ENCODE measurements at regions not wholly inside any gene's neighbourhood (a gene's known extent, or its start where the extent isn't known, plus 50 kb on each side); places are given as distances from the start of the nearest gene placed in this dataset.
"Not testable (repeated sequence)": the region's sequence is repeated elsewhere in the genome, so short reads cannot be mapped to it uniquely, and the experiment has no call there.

- H4K8ac ChIP-seq (ENCODE audit: low read depth, low read length); H2BK15ac ChIP-seq (ENCODE audit: low read length); H3K79me1 ChIP-seq (ENCODE audit: low read depth, low read length); H3K27ac ChIP-seq (replicated peaks; ENCODE audit: low read length); H3K9ac ChIP-seq (ENCODE audit: low read depth, low read length, poor library complexity); H3K27me3 ChIP-seq (ENCODE audit: control insufficient read depth in 3 of 3, insufficient read depth in 3 of 3, low read depth in 1 of 3, low read length in 3 of 3); H3K14ac ChIP-seq (ENCODE audit: low read length); H3K18ac ChIP-seq (ENCODE audit: low read length); H3K4ac ChIP-seq (ENCODE audit: low read length); H2AFZ ChIP-seq (ENCODE audit: low read length); H3K4me2 ChIP-seq (ENCODE audit: insufficient read depth, low read length, poor library complexity, severe bottlenecking); H2BK120ac ChIP-seq (ENCODE audit: low read depth, low read length); H2BK5ac ChIP-seq (ENCODE audit: low read length); H3K4me3 ChIP-seq (ENCODE audit: low read length in 2 of 2); DNase-seq (ENCODE audit: low spot score); H3K23ac ChIP-seq (ENCODE audit: low read depth, low read length, poor library complexity); H3K9me3 ChIP-seq (replicated peaks in 1 of 2; ENCODE audit: control insufficient read depth in 2 of 2, insufficient read depth in 1 of 2, low read depth in 1 of 2, low read length in 2 of 2); H2AK5ac ChIP-seq (ENCODE audit: low read depth, low read length); H4K91ac ChIP-seq (ENCODE audit: low read depth, low read length, poor library complexity); H3K4me1 ChIP-seq (ENCODE audit: control insufficient read depth in 2 of 2, insufficient read depth in 1 of 2, low read depth in 1 of 2, low read length in 2 of 2); H2BK12ac ChIP-seq (ENCODE audit: low read length); H3K36me3 ChIP-seq (replicated peaks in 1 of 2; ENCODE audit: control insufficient read depth in 2 of 2, insufficient read depth in 2 of 2, low read length in 2 of 2): not testable (repeated sequence)
- WGBS, 2 donors (ENCODE audit: extremely low coverage in 2 of 2, insufficient read length in 2 of 2, insufficient replicate concordance in 1 of 2), result no CpG with 5 or more reads among the region's 5 CpGs
Measured at GRCh38 chr5:173684535-173684934, 68.1 kb upstream of the BOD1 start.

GRCh38 chr5:173686950-173687349 lies 70.5 kb upstream of the BOD1 start:
- Histone ChIP-seq H3K4me3 (ENCODE audit: low read length in 2 of 2) (no peak overlapping the region), H3K14ac (ENCODE audit: low read length) (no peak overlapping the region), H3K4ac (ENCODE audit: low read length) (no peak overlapping the region), H2AK5ac (ENCODE audit: low read depth, low read length) (no peak overlapping the region), H3K27me3 (ENCODE audit: control insufficient read depth in 3 of 3, insufficient read depth in 3 of 3, low read depth in 1 of 3, low read length in 3 of 3) (no peaks in the 10 kb centered on the region), H2BK5ac (ENCODE audit: low read length) (no peak overlapping the region), H2AFZ (ENCODE audit: low read length) (no peak overlapping the region), H2BK15ac (ENCODE audit: low read length) (no peak overlapping the region), H4K91ac (ENCODE audit: low read depth, low read length, poor library complexity) (no peak overlapping the region), H3K27ac (replicated peaks; ENCODE audit: low read length) (no peak overlapping the region), H3K9ac (ENCODE audit: low read depth, low read length, poor library complexity) (no peak overlapping the region), H3K4me1 (ENCODE audit: control insufficient read depth in 2 of 2, insufficient read depth in 1 of 2, low read depth in 1 of 2, low read length in 2 of 2) (peaks cover 0 to 7% of the 10 kb centered on the region in 2 donors), H3K23ac (ENCODE audit: low read depth, low read length, poor library complexity) (no peak overlapping the region), H3K36me3 (replicated peaks in 1 of 2; ENCODE audit: control insufficient read depth in 2 of 2, insufficient read depth in 2 of 2, low read length in 2 of 2) (no peaks in the 10 kb centered on the region), H2BK12ac (ENCODE audit: low read length) (no peak overlapping the region), H3K9me3 (replicated peaks in 1 of 2; ENCODE audit: control insufficient read depth in 2 of 2, insufficient read depth in 1 of 2, low read depth in 1 of 2, low read length in 2 of 2) (no peaks in the 10 kb centered on the region), H3K4me2 (ENCODE audit: insufficient read depth, low read length, poor library complexity, severe bottlenecking) (no peak overlapping the region), H2BK120ac (ENCODE audit: low read depth, low read length) (no peak overlapping the region), H3K79me1 (ENCODE audit: low read depth, low read length) (no peaks in the 10 kb centered on the region), H3K18ac (ENCODE audit: low read length) (no peak overlapping the region), H4K8ac (ENCODE audit: low read depth, low read length) (no peak overlapping the region)
- no CpG with 5 or more reads among the region's 4 CpGs for WGBS, 2 donors (ENCODE audit: extremely low coverage in 2 of 2, insufficient read length in 2 of 2, insufficient replicate concordance in 1 of 2)
- no peak for DNase-seq (ENCODE audit: low spot score)

- no peaks in the 10 kb centered on the region for H3K36me3 ChIP-seq (replicated peaks in 1 of 2; ENCODE audit: control insufficient read depth in 2 of 2, insufficient read depth in 2 of 2, low read length in 2 of 2)
- no peak overlapping the region for H3K23ac ChIP-seq (ENCODE audit: low read depth, low read length, poor library complexity)
- H3K4me3 ChIP-seq (ENCODE audit: low read length in 2 of 2), result no peak overlapping the region
- no peak overlapping the region for H3K14ac ChIP-seq (ENCODE audit: low read length)
- H4K91ac ChIP-seq (ENCODE audit: low read depth, low read length, poor library complexity), result no peak overlapping the region
- H3K9me3 ChIP-seq (replicated peaks in 1 of 2; ENCODE audit: control insufficient read depth in 2 of 2, insufficient read depth in 1 of 2, low read depth in 1 of 2, low read length in 2 of 2), result no peaks in the 10 kb centered on the region
- H4K8ac ChIP-seq (ENCODE audit: low read depth, low read length), result no peak overlapping the region
- peaks cover 0 to 7% of the 10 kb centered on the region in 2 donors for H3K4me1 ChIP-seq (ENCODE audit: control insufficient read depth in 2 of 2, insufficient read depth in 1 of 2, low read depth in 1 of 2, low read length in 2 of 2)
- no peak overlapping the region for H2AFZ ChIP-seq (ENCODE audit: low read length)
- DNase-seq (ENCODE audit: low spot score), result no peak
- no peaks in the 10 kb centered on the region for H3K27me3 ChIP-seq (ENCODE audit: control insufficient read depth in 3 of 3, insufficient read depth in 3 of 3, low read depth in 1 of 3, low read length in 3 of 3)
- no peak overlapping the region for H3K4ac ChIP-seq (ENCODE audit: low read length)
- H3K27ac ChIP-seq (replicated peaks; ENCODE audit: low read length), result no peak overlapping the region
- H3K79me1 ChIP-seq (ENCODE audit: low read depth, low read length), result no peaks in the 10 kb centered on the region
- peak overlapping the region; percentile 35 for H3K18ac ChIP-seq (ENCODE audit: low read length)
- H2AK5ac ChIP-seq (ENCODE audit: low read depth, low read length), result no peak overlapping the region
- H3K4me2 ChIP-seq (ENCODE audit: insufficient read depth, low read length, poor library complexity, severe bottlenecking), result no peak overlapping the region
- H2BK15ac ChIP-seq (ENCODE audit: low read length), result no peak overlapping the region
- H3K9ac ChIP-seq (ENCODE audit: low read depth, low read length, poor library complexity), result no peak overlapping the region
- H2BK5ac ChIP-seq (ENCODE audit: low read length), result no peak overlapping the region
- no CpG with 5 or more reads among the region's 3 CpGs for WGBS, 2 donors (ENCODE audit: extremely low coverage in 2 of 2, insufficient read length in 2 of 2, insufficient replicate concordance in 1 of 2)
- H2BK12ac ChIP-seq (ENCODE audit: low read length), result no peak overlapping the region
- peak overlapping the region; percentile 27 for H2BK120ac ChIP-seq (ENCODE audit: low read depth, low read length)
Measured at GRCh38 chr5:173688703-173689102, 72.3 kb upstream of the BOD1 start.

GRCh38 chr5:173689171-173689736 lies 72.8 kb upstream of the BOD1 start:
- Histone ChIP-seq H3K27ac (replicated peaks; ENCODE audit: low read length) (no peak overlapping the region), H3K79me1 (ENCODE audit: low read depth, low read length) (no peaks in the 10 kb centered on the region), H2BK120ac (ENCODE audit: low read depth, low read length) (no peak overlapping the region), H3K4me3 (ENCODE audit: low read length in 2 of 2) (no peak overlapping the region), H3K4me1 (ENCODE audit: control insufficient read depth in 2 of 2, insufficient read depth in 1 of 2, low read depth in 1 of 2, low read length in 2 of 2) (peaks cover 0 to 7% of the 10 kb centered on the region in 2 donors), H3K9ac (ENCODE audit: low read depth, low read length, poor library complexity) (no peak overlapping the region), H3K27me3 (ENCODE audit: control insufficient read depth in 3 of 3, insufficient read depth in 3 of 3, low read depth in 1 of 3, low read length in 3 of 3) (no peaks in the 10 kb centered on the region), H3K14ac (ENCODE audit: low read length) (no peak overlapping the region), H2BK15ac (ENCODE audit: low read length) (no peak overlapping the region), H3K36me3 (replicated peaks in 1 of 2; ENCODE audit: control insufficient read depth in 2 of 2, insufficient read depth in 2 of 2, low read length in 2 of 2) (no peaks in the 10 kb centered on the region), H3K18ac (ENCODE audit: low read length) (peak overlapping the region; percentile 68), H2AK5ac (ENCODE audit: low read depth, low read length) (no peak overlapping the region), H4K8ac (ENCODE audit: low read depth, low read length) (no peak overlapping the region), H3K4me2 (ENCODE audit: insufficient read depth, low read length, poor library complexity, severe bottlenecking) (no peak overlapping the region), H2BK12ac (ENCODE audit: low read length) (no peak overlapping the region), H3K23ac (ENCODE audit: low read depth, low read length, poor library complexity) (no peak overlapping the region), H3K9me3 (replicated peaks in 1 of 2; ENCODE audit: control insufficient read depth in 2 of 2, insufficient read depth in 1 of 2, low read depth in 1 of 2, low read length in 2 of 2) (peaks cover 0 to 2% of the 10 kb centered on the region in 2 donors), H2BK5ac (ENCODE audit: low read length) (no peak overlapping the region), H4K91ac (ENCODE audit: low read depth, low read length, poor library complexity) (no peak overlapping the region), H2AFZ (ENCODE audit: low read length) (peak overlapping the region; percentile 80), H3K4ac (ENCODE audit: low read length) (no peak overlapping the region)
- no peak for DNase-seq (ENCODE audit: low spot score)
- no CpG with 5 or more reads among the region's 7 CpGs for WGBS, 2 donors (ENCODE audit: extremely low coverage in 2 of 2, insufficient read length in 2 of 2, insufficient replicate concordance in 1 of 2)
